ENCODE measurements at regions not wholly inside any gene's neighbourhood (a gene's known extent, or its start where the extent isn't known, plus 50 kb on each side); places are given as distances from the start of the nearest gene placed in this dataset.

DNA sequence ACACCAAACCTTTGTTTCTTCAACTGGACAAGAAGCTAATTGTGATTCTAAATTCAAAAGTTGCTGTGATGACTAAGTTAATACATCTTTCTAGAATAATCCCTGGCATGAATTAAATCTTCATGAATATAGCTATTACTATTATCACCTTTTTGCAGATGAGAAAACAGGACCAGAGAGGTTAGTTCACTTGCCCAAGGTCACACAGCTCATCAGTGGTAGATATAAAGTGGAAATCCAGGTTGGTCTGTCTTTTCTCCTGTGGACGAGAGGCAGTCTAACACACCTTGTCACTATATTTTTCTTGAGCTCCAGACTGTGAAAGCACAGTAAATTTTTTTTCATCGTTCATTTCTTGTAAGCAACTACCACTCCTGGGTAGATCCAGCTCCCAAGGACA is 247.6 kb upstream of the LRTM1 start:
- DNase-seq (ENCODE audit: low spot score), result no peak

DNA sequence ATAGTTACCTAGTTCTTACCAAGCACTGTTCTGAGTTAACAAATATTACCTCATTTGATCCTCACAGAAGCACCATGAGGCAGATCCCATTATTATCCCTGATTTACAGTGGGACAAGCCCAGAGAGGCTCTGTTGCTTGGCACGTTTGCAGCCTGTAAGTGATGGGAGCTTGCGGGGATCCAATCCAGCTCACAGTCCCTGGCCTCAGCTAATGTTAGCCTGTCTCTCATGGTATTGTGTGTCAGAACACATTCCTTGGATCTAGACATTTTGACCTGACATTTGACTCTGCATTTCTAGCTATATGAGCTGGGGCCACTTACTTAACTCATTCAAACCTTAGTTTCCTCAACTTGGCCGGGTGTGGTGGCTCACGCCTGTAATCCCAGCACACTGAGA is 246.9 kb upstream of the LRTM1 start:
- DNase-seq (ENCODE audit: low spot score), result no peak

DNA sequence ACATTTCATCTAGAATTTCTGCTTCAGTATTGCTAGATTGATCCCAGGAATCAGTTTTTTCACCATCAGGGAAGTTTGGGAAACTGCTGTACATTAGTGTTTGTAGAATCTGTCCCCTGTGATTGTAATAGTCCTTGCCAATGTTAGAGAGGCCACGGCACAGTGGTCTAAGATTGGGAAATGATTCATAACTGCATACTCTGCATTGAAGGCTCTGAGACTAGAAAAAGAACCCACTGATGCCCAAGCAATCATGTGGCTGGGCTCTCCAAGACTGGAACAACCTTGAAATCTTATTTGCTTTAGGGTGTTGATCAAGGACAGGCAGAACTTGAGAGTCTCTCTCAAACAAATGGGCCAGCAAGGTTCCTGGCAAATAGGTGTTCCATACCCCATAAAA is 245.6 kb upstream of the LRTM1 start:
- no peak for DNase-seq (ENCODE audit: low spot score)

DNA sequence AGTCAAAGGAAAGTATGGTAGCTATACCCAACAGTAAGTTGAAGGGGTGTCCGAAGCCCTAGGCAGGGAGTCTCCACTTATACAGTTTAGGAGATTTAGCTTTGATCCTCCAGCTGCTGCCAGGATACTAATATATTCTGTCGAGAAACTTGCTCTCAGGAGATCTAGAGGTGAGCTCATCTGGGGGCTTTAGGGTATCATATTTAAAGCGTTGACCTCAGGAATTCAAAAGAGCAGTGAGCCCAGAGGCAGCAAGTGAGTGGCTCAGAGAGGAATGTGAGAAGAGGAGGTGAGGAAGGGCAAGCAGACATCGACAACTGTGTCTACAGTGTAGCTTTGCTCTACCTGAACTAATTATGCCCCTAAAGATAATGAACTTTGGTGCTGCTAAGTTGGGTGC is 245.1 kb upstream of the LRTM1 start:
- DNase-seq (ENCODE audit: low spot score), result no peak

DNA sequence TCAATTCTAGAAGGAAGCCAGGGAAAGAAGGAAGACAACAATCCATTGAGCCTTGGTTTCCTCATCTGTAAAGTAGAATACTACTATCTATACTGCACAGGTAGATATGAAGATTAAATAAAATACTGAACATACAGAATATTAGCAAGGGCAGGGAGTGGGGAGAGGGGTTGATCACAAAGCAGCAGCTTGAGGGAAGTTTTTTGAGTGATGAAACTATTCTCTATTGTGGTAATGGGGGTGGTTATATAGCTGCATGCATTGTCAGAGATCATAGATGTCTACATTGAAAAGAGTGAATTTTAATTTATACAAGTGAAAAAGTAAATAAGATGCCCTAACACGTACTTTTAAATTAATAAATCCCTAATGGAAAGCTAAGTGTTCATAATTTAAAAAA is 242.6 kb upstream of the LRTM1 start:
- DNase-seq (ENCODE audit: low spot score), result no peak

DNA sequence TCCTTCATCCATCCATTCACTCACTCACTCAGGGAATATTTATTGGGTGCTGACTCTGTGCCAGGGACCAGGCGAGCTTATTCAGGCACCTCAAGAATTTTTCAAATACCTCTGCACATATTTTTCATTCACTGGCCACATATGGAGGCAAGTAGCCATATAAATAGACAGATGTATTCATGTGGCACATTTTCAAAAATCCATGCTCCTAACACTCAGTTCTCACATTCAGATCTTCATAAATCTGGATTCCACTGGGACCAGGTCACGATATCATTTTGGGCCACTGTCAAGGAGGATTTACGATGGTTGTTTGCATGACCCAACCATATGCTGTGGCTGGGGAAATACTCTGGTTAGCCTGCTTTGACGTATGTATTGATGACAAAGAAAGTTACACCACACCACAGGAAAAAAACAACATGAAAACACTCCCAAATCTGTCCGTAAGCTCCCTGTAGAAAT is 241.8 kb upstream of the LRTM1 start:
- DNase-seq (ENCODE audit: low spot score), result no peak

DNA sequence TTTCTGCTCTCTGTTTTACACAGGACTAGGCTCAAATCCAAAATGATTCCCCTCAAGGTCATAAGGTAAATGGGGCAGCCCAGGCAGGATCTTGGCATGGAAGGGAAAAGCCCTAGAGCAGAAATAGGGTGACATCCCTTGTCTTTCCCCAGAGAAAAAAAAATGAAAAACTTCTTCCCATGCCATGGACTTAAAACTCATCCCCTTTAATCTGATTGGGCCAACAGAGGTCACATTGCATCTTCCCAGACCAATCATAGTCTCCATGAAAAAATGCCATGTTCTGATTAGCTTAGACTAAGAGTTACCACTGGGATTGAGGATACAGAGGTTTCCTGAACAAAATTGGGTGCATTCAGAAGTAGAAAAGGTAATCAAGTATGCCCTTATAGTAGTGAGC is 241.3 kb upstream of the LRTM1 start:
- DNase-seq (ENCODE audit: low spot score), result no peak

DNA sequence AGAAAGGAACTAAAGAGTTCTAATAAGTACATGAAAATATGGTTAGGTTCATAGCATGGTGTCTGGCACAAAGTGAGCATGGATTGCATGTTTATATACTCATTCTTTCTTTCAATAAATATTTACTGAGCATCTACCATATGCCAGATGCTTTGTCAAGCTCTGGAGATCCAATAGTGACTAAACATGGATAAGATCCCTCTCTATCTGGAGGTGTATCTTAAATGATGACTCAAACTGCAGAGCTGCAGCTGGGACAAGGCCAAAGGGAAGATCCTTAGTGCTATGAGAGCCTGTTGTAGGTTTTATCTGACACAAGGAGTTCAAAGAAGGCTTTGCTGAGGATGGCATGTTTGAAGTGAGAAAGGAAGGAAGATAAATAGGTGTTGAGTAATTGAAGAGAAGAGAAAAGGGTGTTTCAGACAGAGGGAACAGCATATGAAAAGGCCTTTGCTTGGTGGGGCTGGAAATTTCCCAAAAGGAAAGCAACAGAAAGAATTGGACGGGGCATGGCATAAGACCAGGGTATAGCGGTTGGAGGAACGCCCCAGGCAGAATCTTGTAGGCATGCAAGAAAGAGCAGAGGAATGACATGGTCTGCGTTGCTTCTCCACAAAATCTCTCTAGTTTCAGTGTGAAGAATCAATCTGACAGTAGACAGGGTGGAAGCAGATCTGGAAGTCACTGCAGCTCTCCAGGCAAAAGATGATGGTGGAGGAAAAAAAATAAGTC is 239.9 kb upstream of the LRTM1 start:
- no peak for DNase-seq (ENCODE audit: low spot score)

DNA sequence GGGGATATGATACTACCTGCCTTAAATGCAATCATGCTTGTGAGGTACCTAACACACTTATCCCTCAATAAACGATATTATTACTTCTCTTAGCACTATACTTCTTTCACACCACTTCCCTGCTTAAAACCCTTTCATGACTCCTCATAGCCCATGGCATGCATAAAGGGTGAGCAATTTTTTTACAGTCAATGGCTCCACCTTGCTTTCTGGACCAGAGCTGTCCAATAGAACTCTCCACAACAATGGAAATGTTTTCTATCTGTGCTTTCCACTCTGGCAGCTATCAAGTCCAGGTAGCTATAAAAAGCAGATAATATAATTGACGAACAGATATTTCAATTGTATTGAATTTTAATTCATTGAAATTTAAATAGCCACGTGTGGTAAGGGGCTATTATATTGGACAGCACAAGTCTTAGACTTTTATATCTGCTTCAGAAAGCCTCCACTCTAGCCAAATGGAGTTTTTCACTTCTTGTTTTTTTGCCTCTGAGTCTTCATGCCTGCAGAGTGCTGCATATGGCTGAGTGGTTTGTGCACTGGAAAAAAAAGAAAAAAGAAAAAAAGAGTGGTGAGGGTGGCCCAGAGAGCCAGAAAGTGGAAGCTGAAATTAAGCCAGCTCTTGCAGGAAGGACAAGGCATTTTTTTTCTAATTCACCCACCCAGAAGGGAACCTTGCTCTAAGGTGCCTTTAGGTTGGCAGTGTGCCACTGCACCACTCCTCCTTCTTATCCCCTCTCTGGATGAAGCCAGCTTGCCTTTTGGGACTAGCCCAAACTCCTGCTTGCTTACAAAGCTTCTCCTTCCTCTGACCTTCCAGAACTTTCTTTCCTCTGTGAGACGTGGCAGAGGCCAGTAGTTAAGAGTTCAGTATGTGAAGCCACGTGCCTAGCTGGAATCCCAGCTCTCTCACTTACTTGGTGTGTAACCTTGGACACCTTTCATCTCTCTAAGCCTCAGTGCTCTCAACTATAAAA is 239.0 kb upstream of the LRTM1 start:
- DNase-seq (ENCODE audit: low spot score), result no peak

DNA sequence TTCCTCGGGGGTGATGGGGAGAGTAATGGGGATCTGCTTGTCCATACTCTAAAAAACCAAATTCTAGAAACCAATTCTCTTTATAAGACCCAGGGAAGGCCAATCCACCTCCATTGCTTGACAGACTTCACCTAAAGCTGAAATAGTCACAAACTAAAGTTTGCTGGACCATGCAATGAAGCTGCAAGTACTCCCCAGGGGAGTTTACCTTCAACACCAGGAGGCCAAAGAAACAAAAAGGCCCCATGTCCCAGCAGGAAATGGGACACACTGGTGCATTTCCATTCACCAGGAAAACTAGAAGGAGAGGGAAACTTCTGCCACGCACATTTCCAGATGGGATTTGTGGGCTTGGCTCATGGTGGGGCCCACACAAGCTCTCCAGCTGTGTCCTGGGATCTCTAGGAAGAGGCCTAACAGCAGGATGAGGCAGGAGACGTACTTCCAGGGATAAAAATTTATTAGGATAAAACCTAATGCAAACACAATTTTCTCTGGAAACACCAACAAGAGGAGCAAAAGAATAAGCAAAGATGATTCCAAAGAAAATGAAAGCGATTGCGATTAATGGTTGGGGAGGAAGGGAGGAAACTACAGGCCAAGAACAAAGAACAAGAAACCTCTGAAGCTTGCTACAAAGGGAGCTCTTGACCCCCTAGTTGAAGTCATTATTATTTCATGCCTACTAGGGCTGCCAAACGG is 238.0 kb upstream of the LRTM1 start:
- DNase-seq (ENCODE audit: low spot score), result no peak

DNA sequence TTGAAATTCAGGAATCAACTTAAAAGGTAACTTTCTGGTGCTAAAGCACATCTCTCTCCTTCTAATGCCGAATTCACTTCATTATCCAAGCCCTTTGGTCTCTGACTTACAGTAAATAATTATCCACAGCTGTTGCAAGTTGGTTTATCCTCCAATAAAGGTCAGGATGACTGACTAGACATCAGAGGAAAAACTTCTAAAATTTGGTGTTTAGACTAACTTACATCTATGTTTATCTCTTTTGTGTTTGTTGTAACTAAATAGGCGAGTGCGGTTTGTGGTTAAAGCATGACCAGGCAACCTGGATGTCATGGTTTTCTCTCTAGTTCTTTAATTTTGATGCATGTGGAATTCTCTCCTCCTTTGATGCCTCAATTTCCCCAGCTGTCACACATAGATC is 237.4 kb upstream of the LRTM1 start:
- no peak for DNase-seq (ENCODE audit: low spot score)

DNA sequence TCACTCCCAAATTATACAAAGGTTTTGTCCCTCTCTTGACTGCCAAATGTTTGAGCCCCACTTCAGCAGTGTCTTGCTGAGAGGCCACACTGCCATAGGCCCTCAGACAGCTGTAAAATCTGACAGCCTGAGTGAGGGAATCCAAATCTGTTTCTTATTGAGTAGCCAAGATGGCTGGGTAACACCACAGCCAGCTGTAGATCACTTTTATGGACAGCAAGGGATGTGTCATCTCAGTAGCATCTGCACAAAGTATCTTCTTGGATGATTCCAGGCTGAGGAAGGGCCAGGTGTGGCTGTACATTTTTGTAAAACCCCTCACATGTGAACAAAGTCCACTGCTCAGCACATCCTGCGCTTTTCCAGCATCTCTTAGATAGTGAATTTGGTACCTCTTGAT is 237.0 kb upstream of the LRTM1 start:
- DNase-seq (ENCODE audit: low spot score), result no peak

DNA sequence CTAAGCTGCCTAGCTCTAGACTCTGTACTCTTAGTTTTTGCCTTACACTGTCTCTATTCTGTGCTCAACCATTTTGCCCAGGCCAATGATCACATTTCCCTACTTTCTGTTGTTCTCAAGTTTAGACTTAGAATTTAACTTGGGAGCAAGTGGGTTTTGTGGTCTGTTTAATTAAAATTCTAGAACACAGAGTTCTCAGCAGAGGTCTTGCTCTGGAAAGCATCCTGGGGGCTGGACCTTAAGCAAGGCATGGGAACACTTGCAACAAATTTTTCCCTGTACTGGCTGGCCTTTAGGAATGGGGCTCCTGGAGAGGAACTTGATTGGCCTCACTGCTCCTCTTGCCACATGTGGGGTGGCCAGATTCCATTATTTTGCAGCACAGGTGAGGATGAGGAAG is 236.3 kb upstream of the LRTM1 start:
- DNase-seq (ENCODE audit: low spot score), result no peak

DNA sequence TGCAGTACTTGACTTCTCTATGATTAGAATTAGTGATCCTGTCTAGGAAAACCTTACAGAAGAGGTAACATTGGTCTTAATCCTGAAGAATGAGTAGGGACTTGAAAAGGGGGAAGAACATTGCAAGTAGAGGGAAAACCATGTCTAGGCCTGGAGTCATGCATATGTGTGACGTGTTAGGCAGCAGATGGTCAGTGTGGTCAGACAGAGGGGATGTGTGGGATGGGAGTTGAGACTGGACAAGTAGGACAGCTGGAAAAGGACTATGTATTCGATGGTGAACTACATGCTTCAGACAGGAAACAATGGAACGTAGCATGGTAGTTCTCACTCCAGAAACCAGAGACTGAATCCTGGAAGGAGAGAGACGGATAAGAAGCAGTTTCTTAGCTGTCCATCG is 235.6 kb upstream of the LRTM1 start:
- no peak for DNase-seq (ENCODE audit: low spot score)

DNA sequence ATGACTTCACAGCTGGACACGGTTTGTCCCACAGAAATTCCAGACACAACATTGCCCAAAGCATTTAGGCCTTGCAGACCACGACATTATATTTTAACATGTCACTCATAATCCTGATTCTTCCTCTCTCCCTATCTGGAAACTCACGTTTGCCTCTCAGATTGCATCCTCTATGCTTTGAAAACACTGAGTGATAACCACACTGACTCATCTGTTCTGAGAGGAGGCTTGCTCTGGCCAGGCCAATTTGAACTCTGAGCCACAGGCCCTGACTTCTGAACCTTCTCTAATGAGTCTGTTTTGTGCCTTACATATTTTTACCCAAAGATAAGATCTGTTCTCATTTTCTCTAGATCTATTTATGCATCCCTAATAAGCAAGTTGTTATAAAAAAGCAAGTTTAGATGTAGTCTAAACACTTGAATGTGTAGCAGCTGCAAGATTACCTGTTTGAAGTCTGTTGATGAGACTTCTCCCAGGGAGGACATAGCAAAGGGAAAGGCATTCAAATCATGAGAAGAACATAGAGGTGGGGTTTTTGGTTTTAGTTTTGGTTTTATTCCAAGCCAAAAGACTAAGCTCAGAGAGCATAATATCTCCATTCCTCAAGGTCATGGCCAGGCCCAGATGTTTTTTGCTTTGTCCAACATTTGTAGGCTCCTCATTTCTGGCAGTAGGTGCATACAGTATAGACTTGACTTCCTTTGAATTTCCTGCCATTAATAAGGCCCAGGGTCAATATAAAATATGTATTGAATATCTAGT is 234.4 kb upstream of the LRTM1 start:
- DNase-seq (ENCODE audit: low spot score), result no peak

DNA sequence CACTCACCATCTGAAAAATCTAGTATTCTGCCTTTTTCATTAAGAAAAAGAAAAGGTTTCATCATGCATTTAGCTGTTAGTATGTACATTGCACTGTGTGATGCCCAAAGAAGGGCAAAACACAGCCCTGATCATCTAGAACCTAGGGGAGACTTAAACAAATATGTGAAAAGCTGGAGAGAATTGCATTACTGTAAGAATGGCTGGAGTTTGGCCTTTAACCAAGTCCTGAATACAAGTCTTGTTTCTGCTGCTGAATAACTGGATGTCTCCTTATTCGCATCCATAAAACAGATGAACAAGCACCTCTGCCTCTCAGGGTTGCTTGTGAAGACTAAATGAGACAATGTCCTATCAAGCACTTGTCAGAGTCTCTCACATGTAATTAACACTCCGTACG is 233.4 kb upstream of the LRTM1 start:
- no peak for DNase-seq (ENCODE audit: low spot score)

DNA sequence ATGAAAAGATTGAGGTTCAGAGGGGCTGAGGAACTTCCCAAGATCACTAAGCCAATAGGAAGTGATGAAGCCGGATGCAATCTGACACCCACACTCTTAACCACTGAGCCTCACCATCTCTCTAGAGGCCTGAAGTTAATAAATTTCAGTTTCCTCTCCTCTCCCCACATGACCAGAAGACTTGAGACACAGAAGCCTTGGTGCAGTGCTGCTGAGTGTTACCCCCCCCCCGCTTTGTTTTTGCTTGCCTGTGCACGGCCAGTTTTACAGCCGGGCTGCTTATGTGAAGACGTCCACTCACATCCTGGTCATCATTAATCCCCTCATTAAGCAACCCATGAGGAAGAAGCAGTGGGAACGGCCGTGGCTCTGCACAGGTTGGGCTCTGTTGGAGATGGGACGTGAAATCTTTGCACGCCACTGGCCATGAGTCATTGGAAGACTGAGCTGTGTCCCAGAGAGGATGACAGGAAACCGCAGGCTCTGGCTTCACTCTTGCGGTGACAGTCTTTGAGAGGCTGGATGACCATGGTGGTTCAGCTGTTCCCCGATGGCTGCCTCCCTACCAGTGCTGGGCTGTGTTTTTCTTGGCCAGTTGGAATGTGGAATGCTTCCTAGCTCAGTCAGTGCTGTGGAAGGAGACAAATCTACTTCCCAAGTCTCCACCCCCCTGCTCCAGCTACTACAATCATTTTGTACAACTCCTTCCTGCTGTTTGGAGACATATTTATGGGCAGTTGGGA is 232.6 kb upstream of the LRTM1 start:
- DNase-seq (ENCODE audit: low spot score), result peak; percentile 90

DNA sequence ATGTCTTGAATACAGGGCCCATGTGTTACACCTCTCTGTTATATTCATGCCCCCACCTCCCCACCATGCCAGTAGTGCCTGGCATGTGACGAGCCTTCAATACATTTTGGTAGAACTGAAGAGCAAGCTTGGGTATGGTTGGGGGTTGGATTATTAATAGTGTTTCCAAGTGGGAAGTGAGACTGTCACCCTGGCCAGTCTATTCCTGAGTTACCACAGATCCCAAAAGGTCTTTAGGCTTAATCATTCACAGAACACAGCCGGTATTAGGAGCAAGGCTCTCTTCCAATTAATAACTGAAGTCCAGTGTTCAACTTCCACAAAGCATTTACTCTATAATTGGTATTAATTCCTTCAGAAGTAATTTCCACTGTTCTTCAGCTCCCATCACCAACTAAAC is 231.9 kb upstream of the LRTM1 start:
- DNase-seq (ENCODE audit: low spot score), result no peak

DNA sequence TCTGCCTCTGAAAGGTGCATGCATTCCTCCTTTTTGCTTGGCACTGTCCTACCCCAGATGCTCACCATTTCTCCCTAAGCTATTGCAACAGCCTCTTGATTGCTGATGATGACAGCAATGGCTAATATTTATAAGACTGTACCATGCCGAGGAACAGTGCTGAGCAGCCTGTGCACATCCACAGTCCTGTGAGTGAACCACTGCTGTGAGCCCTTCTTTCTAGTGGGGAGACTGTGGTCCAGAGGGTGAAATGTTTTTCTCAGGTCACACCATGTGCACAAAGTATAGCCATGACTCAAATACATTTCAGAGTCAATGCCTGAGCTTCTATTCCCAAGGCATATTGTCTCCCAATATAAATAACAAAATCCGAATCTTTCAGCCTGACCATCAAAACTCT is 231.2 kb upstream of the LRTM1 start:
- no peak for DNase-seq (ENCODE audit: low spot score)

DNA sequence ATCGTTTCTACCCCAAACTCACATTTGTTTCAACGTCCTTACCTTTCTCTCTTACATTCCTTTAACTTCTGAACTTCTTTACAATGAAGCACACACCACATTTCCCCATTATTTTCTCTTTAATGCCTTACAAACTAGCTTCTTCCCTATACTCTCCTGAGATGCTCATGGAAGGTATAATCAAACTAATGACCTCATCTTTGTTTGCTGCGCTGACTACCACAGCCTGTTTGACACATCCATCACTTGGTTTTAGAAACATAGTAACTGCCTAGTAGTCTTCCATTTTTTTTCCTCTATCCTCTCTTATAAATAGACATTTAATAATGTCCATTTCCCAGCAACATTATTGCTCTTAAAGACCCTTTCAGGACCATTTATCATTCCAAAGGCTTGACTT is 230.5 kb upstream of the LRTM1 start:
- no peak for DNase-seq (ENCODE audit: low spot score)

DNA sequence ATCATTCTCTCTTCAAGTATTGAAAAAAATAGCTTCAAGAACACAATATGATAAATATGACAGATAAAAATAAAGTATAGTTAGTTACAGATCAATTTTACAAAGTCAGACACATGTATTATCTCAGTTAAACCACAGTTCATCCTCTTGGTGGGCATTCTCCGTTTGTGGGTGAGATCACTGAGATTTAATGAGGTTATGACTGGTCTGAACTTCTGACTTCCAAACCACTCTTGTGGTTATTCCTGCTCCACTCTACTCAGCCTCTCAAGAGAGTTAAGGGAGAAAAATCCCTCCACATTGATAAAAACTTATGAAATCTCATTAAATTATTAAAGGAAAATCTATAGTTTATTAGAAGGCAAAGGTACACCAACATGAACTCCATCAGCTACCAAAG is 229.9 kb upstream of the LRTM1 start:
- no peak for DNase-seq (ENCODE audit: low spot score)

Measured in COLO829 (cell line).